ENCODE measurements at regions not wholly inside any gene's neighbourhood (a gene's known extent, or its start where the extent isn't known, plus 50 kb on each side); places are given as distances from the start of the nearest gene placed in this dataset.

DNA sequence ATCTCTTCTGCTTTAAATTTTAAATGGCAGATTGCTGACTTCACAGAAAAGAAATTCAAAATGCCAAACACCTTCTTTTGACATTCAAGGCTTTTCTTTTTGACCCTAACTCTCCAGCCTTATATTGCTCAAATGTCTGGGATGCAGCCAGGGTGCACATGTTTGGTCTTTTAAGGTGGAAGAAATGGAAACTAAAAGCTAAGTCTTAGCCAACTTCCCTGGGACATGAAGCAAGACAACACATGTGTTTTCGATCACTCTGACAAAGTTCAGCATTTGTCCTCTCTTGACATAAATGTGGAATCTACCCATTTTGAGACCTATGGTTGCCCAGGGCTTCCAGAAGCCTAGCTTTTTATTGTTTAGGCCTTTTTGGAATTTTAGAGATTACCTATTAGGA, 161.6 kb downstream of the RDH14 start:
- no peak for TF ChIP-seq CTCF (conservative IDR thresholded peaks at IDR 0.05; ENCODE audit: low read depth, low read length)
- no peak for TF ChIP-seq EZH2 (IDR thresholded peaks at IDR 0.05; ENCODE audit: borderline replicate concordance, low read depth, low read length, poor library complexity, severe bottlenecking)

All from A673 (cell line).